ENCODE measurements at regions not wholly inside any gene's neighbourhood (a gene's known extent, or its start where the extent isn't known, plus 50 kb on each side); places are given as distances from the start of the nearest gene placed in this dataset.

DNA sequence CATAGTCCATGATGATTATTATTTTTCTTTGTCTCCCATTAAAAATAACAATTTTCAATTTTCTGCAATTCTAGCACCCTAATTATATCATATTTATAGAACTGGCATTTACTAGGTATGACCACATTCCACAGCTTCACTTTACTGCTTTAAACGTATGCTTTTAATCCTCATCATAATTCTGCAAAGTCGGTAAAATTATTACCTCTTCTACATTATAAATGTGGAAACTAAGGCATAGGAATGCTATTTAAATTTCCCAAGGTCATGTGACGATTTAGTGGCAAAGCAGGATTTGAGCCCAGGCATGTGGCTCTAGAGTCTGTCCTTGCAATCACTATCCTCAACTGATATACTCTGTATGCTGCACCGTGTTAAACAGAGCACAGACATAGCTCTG is 866.4 kb downstream of the EPHA4 start:
- ChIA-PET POLR2A (ENCODE audit: unreplicated experiment) (no interaction called here), CTCF (no interaction called here)
- H3K4me2 ChIP-seq (ENCODE audit: low read length) = no peak overlapping the region
- H3K27me3 ChIP-seq (ENCODE audit: low read length) = no peaks in the 10 kb centered on the region
- H3K36me3 ChIP-seq (ENCODE audit: low read depth, low read length) = no peaks in the 10 kb centered on the region
- no peaks in the 10 kb centered on the region for H3K9me2 ChIP-seq (replicated peaks; ENCODE audit: low read length)
- H3K4me1 ChIP-seq (ENCODE audit: insufficient read depth, low read length) = peaks cover 4% of the 10 kb centered on the region; the same call in 1 of the 2 replicates
- ATAC-seq = no peak
- BruUV-seq (replicated peaks) = no TSS peak
- no peaks in the 10 kb centered on the region for H3F3A ChIP-seq (ENCODE audit: low read length, unreplicated experiment)
- H4K20me1 ChIP-seq (ENCODE audit: low read length) = no peaks in the 10 kb centered on the region
- no peaks in the 10 kb centered on the region for H3K9me3 ChIP-seq (ENCODE audit: low read length)
- no peak for DNase-seq
- H3K9ac ChIP-seq (ENCODE audit: low read length) = no peak overlapping the region
- no peak overlapping the region for H3K4me3 ChIP-seq (ENCODE audit: low read length)
- no peaks in the 10 kb centered on the region for H3K79me2 ChIP-seq (ENCODE audit: low read length)
- intact Hi-C loops (cut with micrococcal nuclease) = no loop called here
- TF ChIP-seq EZH2 (IDR thresholded peaks at IDR 0.05; ENCODE audit: low read length, unreplicated experiment) (no peak), CTCF (conservative IDR thresholded peaks at IDR 0.05; ENCODE audit: low read depth, low read length) (no peak), EZH2phosphoT487 (IDR thresholded peaks at IDR 0.05; ENCODE audit: borderline replicate concordance, low read length) (no peak)
- H3K27ac ChIP-seq (ENCODE audit: low read length) = no peak overlapping the region
- no peak overlapping the region for H2AFZ ChIP-seq (ENCODE audit: low read length)

- Histone ChIP-seq H3K27ac (ENCODE audit: low read length) (no peak overlapping the region), H3K79me2 (ENCODE audit: low read length) (no peaks in the 10 kb centered on the region), H3K9me2 (replicated peaks; ENCODE audit: low read length) (no peaks in the 10 kb centered on the region), H4K20me1 (ENCODE audit: low read length) (no peaks in the 10 kb centered on the region), H3K9ac (ENCODE audit: low read length) (no peak overlapping the region), H3K9me3 (ENCODE audit: low read length) (no peaks in the 10 kb centered on the region), H3F3A (ENCODE audit: low read length, unreplicated experiment) (no peaks in the 10 kb centered on the region), H3K27me3 (ENCODE audit: low read length) (no peaks in the 10 kb centered on the region), H3K36me3 (ENCODE audit: low read depth, low read length) (no peaks in the 10 kb centered on the region), H2AFZ (ENCODE audit: low read length) (no peak overlapping the region), H3K4me1 (ENCODE audit: insufficient read depth, low read length) (peaks cover 4% of the 10 kb centered on the region; the same call in 1 of the 2 replicates), H3K4me3 (ENCODE audit: low read length) (no peak overlapping the region), H3K4me2 (ENCODE audit: low read length) (no peak overlapping the region)
- ATAC-seq = no peak
- POLR2A ChIA-PET (ENCODE audit: unreplicated experiment) = no interaction called here
- intact Hi-C loops (cut with micrococcal nuclease) = no loop called here
- TF ChIP-seq EZH2 (IDR thresholded peaks at IDR 0.05; ENCODE audit: low read length, unreplicated experiment) = no peak
- no peak for TF ChIP-seq EZH2phosphoT487 (IDR thresholded peaks at IDR 0.05; ENCODE audit: borderline replicate concordance, low read length)
- no peak for TF ChIP-seq CTCF (conservative IDR thresholded peaks at IDR 0.05; ENCODE audit: low read depth, low read length)
- CTCF ChIA-PET = no interaction called here
- no peak for DNase-seq
- BruUV-seq (replicated peaks) = no TSS peak
Observed at GRCh38 chr2:220707261-220707660, 864.8 kb downstream of the EPHA4 start.

- Histone ChIP-seq H4K20me1 (ENCODE audit: low read length) (no peaks in the 10 kb centered on the region), H3K27ac (ENCODE audit: low read length) (no peak overlapping the region), H3K27me3 (ENCODE audit: low read length) (no peaks in the 10 kb centered on the region), H3K4me2 (ENCODE audit: low read length) (no peak overlapping the region), H3K4me3 (ENCODE audit: low read length) (no peak overlapping the region), H3K79me2 (ENCODE audit: low read length) (no peaks in the 10 kb centered on the region), H3F3A (ENCODE audit: low read length, unreplicated experiment) (no peaks in the 10 kb centered on the region), H3K9me3 (ENCODE audit: low read length) (no peaks in the 10 kb centered on the region), H2AFZ (ENCODE audit: low read length) (no peak overlapping the region), H3K36me3 (ENCODE audit: low read depth, low read length) (no peaks in the 10 kb centered on the region), H3K9me2 (replicated peaks; ENCODE audit: low read length) (no peaks in the 10 kb centered on the region), H3K4me1 (ENCODE audit: insufficient read depth, low read length) (peaks cover 4% of the 10 kb centered on the region; the same call in 1 of the 2 replicates), H3K9ac (ENCODE audit: low read length) (no peak overlapping the region)
- TF ChIP-seq EZH2phosphoT487 (IDR thresholded peaks at IDR 0.05; ENCODE audit: borderline replicate concordance, low read length) (no peak), CTCF (conservative IDR thresholded peaks at IDR 0.05; ENCODE audit: low read depth, low read length) (no peak)
- POLR2A ChIA-PET (ENCODE audit: unreplicated experiment) = no interaction called here
- no TSS peak for BruUV-seq (replicated peaks)
- CTCF ChIA-PET = no interaction called here
- DNase-seq (no peak), ATAC-seq (no peak)
- intact Hi-C loops (cut with micrococcal nuclease) = no loop called here
Observed at GRCh38 chr2:220708366-220708765, 863.7 kb downstream of the EPHA4 start.
